ENCODE measurements at regions not wholly inside any gene's neighbourhood (a gene's known extent, or its start where the extent isn't known, plus 50 kb on each side); places are given as distances from the start of the nearest gene placed in this dataset.

GRCh38 chr4:34220601-34221000 is 2023.7 kb downstream of the ARAP2 start:
- no peaks in the 10 kb centered on the region for H3K4me1 Mint-ChIP-seq (ENCODE audit: unreplicated experiment)
- no peak for DNase-seq (ENCODE audit: extremely low spot score, unreplicated experiment)
- no peaks in the 10 kb centered on the region for H3K9me3 Mint-ChIP-seq
- H3K27me3 Mint-ChIP-seq: no peaks in the 10 kb centered on the region
- H3K4me3 Mint-ChIP-seq: no peak overlapping the region
- H3K27ac Mint-ChIP-seq: no peak overlapping the region
- TF ChIP-seq CTCF (conservative IDR thresholded peaks at IDR 0.05): no peak
- H3K36me3 Mint-ChIP-seq: no peaks in the 10 kb centered on the region

GRCh38 chr4:34221986-34222385 is 2022.3 kb downstream of the ARAP2 start:
- no peaks in the 10 kb centered on the region for H3K4me1 Mint-ChIP-seq (ENCODE audit: unreplicated experiment)

GRCh38 chr4:34236118-34236517 is 2008.2 kb downstream of the ARAP2 start:
- no peak for DNase-seq (ENCODE audit: extremely low spot score, unreplicated experiment)
- Mint-ChIP-seq H3K36me3 (no peaks in the 10 kb centered on the region), H3K4me3 (no peak overlapping the region), H3K27ac (no peak overlapping the region), H3K9me3 (peaks cover 6% of the 10 kb centered on the region), H3K4me1 (ENCODE audit: unreplicated experiment) (no peaks in the 10 kb centered on the region), H3K27me3 (no peaks in the 10 kb centered on the region)
- TF ChIP-seq CTCF (conservative IDR thresholded peaks at IDR 0.05): no peak

More at GRCh38 chr4:34221986-34222385, 2022.3 kb downstream of the ARAP2 start:
- no peaks in the 10 kb centered on the region for H3K36me3 Mint-ChIP-seq
- H3K4me3 Mint-ChIP-seq: no peak overlapping the region
- no peaks in the 10 kb centered on the region for H3K9me3 Mint-ChIP-seq
- TF ChIP-seq CTCF (conservative IDR thresholded peaks at IDR 0.05): no peak
- no peak overlapping the region for H3K27ac Mint-ChIP-seq
- DNase-seq (ENCODE audit: extremely low spot score, unreplicated experiment): no peak
- no peaks in the 10 kb centered on the region for H3K27me3 Mint-ChIP-seq

GRCh38 chr4:34245276-34245675 is 1999.0 kb downstream of the ARAP2 start:
- H3K9me3 Mint-ChIP-seq: no peaks in the 10 kb centered on the region
- no peaks in the 10 kb centered on the region for H3K27me3 Mint-ChIP-seq
- no peak overlapping the region for H3K27ac Mint-ChIP-seq
- H3K36me3 Mint-ChIP-seq: no peaks in the 10 kb centered on the region
- H3K4me1 Mint-ChIP-seq (ENCODE audit: unreplicated experiment): no peaks in the 10 kb centered on the region
- TF ChIP-seq CTCF (conservative IDR thresholded peaks at IDR 0.05): no peak
- H3K4me3 Mint-ChIP-seq: no peak overlapping the region
- no peak for DNase-seq (ENCODE audit: extremely low spot score, unreplicated experiment)

GRCh38 chr4:34250562-34250961 is 1993.8 kb downstream of the ARAP2 start:
- H3K27me3 Mint-ChIP-seq: no peaks in the 10 kb centered on the region
- TF ChIP-seq CTCF (conservative IDR thresholded peaks at IDR 0.05): no peak
- DNase-seq (ENCODE audit: extremely low spot score, unreplicated experiment): no peak

GRCh38 chr4:34253239-34253638 is 1991.1 kb downstream of the ARAP2 start:
- no peaks in the 10 kb centered on the region for H3K9me3 Mint-ChIP-seq
- no peak overlapping the region for H3K27ac Mint-ChIP-seq
- H3K4me3 Mint-ChIP-seq: no peak overlapping the region
- H3K27me3 Mint-ChIP-seq: no peaks in the 10 kb centered on the region
- H3K36me3 Mint-ChIP-seq: no peaks in the 10 kb centered on the region
- DNase-seq (ENCODE audit: extremely low spot score, unreplicated experiment): no peak
- no peak for TF ChIP-seq CTCF (conservative IDR thresholded peaks at IDR 0.05)
- no peaks in the 10 kb centered on the region for H3K4me1 Mint-ChIP-seq (ENCODE audit: unreplicated experiment)

More at GRCh38 chr4:34250562-34250961, 1993.8 kb downstream of the ARAP2 start:
- Mint-ChIP-seq H3K4me3 (no peak overlapping the region), H3K9me3 (no peaks in the 10 kb centered on the region), H3K27ac (no peak overlapping the region), H3K36me3 (no peaks in the 10 kb centered on the region), H3K4me1 (ENCODE audit: unreplicated experiment) (no peaks in the 10 kb centered on the region)

Data from type B pancreatic cell (in vitro differentiated cells).